NCI-H1105 treated with DMSO at 0.1 percent for 48 hours (cell line): ENCODE measurements at regions not wholly inside any gene's neighbourhood (a gene's known extent, or its start where the extent isn't known, plus 50 kb on each side); places are given as distances from the start of the nearest gene placed in this dataset.

ENCODE experiments used
- DNase-seq: peaks from one replicate; lab custom pipeline; 2025; lab: John Stamatoyannopoulos, UW

DNA sequence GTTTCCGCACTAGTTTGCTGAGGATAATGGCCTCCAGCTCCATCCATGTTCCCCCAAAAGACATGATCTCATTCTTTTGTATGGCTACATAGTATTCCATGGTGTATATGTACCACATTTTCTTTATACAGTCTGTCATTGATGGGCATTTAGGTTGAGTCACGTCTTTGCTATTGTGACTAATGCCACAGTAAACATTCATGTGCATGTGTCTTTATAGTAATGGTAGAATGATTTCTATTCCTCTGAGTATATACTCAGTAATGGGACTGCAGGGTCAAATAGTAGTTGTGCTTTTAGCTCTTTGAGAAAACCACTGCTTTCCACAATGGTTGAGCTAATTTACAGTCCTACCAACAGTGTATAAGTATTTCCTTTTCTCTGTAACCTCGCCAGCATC is 78.3 kb upstream of the BCL9 start:
- DNase-seq, result no peak

DNA sequence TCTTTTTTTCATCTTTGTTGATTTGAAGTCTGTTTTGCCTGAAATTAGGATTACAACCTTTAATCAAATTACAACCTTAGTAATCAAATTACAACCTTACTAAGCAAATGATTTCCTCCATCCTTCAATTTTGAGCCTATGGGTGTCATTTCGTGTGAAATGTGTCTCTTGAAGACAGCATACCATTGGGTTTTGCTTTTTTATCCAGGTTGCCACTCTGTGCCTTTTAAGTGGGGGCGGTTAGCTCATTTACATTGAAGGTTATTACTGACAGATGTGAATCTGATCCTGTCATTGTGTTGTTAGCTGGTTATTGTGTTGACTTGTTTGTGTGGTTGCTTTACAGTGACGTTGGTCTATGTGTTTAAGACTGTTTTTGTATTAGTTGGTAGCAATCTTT is 74.8 kb upstream of the BCL9 start:
- DNase-seq, result no peak

- DNase-seq, result no peak
These were observed 71.2 kb upstream of the BCL9 start for GRCh38 chr1:147470079-147470478.

DNA sequence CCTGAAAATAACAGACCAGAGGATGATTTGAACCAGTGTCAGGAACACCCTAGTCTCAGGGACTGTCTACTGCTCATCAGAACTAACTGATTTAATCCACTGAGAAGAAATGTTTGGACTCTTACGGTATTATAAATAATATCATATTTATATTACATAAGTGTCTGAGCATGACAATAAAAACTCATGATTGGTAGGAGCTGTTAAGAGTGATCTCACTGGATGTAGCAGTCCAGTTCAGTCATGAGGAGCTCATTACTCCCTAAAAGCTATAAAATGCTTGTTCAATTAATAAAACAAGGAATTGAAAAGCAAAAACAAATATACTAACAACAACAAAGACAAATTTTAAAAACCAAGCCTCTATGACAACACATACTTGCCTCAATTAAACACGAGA is 68.8 kb upstream of the BCL9 start:
- DNase-seq, result no peak

- no peak for DNase-seq
These were observed 68.2 kb upstream of the BCL9 start for GRCh38 chr1:147472966-147473732.

- DNase-seq, result no peak
These were observed 67.6 kb upstream of the BCL9 start for GRCh38 chr1:147473733-147474049.

DNA sequence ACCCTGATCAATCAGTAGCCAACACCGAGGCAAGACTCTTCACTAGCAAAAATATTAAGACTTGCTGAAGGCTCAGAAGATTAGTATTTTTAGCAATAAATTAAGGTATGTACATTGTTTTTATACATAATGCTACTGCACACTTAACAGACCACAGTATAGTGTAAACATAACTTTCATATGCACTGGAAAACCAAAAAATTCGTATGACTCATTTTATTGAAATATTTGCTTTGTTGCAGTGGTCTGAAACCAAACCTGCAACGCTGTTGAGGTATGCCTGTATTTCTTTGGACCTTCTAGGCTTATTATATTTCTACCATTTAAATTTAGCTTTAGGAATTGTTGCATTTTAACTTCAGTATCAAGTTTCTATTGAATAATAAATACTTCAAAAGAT is 65.8 kb upstream of the BCL9 start:
- no peak for DNase-seq

DNA sequence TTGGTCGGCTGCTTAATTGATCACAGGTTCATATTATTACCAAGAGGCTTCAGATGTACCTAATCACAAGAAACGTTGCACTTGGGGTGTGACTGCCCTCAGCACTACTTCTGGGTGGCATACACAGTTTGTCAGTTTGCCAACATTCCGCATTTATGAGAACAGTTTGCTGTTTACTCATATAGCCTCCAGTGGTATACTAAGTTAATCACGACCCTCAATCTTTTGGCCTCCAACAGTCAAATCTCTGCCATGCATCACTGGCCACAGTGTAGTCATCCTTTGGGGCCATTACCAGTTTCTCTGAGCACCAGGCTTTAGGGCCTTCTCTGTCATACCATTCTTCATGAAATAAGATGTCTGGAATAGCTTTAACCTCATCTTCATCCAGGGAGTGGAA is 62.8 kb upstream of the BCL9 start:
- DNase-seq, result no peak

DNA sequence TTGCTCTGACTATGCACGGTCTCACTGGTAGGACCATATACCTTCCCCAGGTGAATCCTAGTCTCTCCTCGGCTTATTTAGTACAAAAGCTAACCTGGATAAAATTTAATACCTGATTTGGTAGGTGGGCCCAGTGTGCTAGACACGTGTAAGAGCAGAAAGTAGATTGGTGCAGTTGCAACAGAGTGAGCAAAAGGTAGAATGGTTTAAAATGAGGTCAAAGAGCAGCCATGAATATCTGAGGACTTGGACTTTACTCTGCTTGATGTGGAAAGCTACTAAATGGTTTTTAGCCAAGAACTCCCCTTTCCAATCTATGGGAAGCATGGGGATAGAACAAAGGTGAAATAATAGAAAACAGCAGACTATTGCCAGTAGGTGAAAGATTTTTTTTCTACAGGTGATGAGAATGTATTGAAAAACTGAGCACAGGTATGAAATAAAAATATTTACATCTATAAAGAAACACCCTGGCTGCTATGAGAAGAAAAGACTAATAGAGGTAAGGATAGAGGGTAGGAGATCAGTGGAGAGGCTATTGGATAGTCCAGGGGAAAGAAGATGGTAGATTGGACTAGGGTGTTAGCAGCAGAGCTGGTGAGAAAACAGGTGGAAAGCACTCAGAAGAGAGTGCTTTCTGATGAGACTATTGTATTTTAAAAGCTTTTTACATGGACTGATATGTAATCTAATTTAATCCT is 61.3 kb upstream of the BCL9 start:
- DNase-seq, result no peak

- DNase-seq, result no peak
These were observed 60.8 kb upstream of the BCL9 start for GRCh38 chr1:147480565-147480935.

DNA sequence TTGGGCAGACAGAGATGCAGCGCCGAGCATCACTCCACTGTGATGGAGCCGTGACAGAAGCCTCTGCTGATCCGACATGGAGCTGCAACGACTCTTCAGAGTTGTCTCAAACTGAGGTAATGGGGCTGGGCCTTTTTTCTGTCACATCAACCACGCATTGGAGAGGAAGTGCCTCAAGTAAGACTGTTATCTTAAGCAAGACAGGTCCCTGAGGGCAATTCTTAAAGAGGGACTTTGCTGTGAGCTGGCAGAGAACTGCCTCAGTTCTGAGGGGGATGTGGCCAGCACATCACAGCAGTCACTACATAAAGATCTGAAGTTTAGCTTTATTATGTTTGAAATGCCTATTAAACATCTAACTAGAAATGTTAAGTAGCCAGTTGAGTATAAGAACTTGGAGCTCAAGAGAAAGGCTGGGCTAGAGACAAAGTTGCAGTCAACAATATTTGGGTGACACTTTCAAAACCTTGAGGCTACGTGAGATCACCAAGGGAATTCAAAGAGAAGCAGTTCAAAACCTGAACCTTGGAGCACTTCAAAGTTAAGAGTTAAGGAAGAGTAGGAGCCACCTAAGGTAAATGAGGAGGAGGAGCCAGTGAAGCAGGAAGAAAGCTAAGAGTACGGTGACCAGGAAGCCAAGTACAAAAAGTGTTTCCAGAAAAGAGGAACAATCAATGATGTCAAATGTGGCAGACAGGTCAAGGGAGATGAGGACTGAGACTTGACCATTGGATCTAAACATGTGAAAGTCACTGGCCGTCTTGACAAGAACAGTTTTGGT is 54.2 kb upstream of the BCL9 start:
- no peak for DNase-seq

DNA sequence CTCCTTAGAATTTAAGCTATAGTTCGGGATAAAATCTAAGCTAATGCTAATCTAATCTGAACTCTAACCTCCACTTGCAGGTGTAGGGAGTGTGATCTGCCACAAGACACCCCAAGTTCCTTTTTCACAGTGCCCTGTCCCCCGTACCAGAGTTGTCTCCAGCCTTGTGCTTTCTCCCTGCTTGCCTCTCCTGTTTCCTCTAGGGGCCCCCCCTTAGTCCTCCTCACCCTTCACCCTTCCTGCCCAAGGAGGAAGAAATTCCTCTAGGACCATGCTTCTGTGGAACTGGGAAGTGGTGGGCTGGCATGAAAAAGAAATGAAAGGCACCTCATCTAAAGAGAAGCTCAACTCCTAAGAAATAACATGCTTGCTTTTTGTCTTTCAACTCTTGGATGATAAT is 50.2 kb upstream of the BCL9 start:
- no peak for DNase-seq
